Stimulated activated CD4-positive, alpha-beta T cell treated with anti-CD3 and anti-CD28 coated beads, Interleukin-2, amount 100 ng/mL, for 4 hours (primary cell): ENCODE measurements at regions not wholly inside any gene's neighbourhood (a gene's known extent, or its start where the extent isn't known, plus 50 kb on each side); places are given as distances from the start of the nearest gene placed in this dataset.
"Not testable (repeated sequence)": the region's sequence is repeated elsewhere in the genome, so short reads cannot be mapped to it uniquely, and the experiment has no call there.

ENCODE experiments used
- DNase-seq: peaks from one replicate; pipeline ENCODE4 v3.0.0-alpha.2; 2020; ENCODE audit warnings: low read depth

GRCh38 chr4:131638781-131639180, 1510.3 kb upstream of the PCDH10 start:
- no peak for DNase-seq

- DNase-seq: no peak
Observed at GRCh38 chr4:131644619-131645018, 1504.5 kb upstream of the PCDH10 start.

GRCh38 chr4:131649227-131649626, 1499.9 kb upstream of the PCDH10 start:
- no peak for DNase-seq

GRCh38 chr4:131650951-131651350, 1498.1 kb upstream of the PCDH10 start:
- DNase-seq: no peak

GRCh38 chr4:131683314-131683713, 1465.8 kb upstream of the PCDH10 start:
- not testable (repeated sequence) for DNase-seq

- no peak for DNase-seq
Observed at GRCh38 chr4:131721883-131722282, 1427.2 kb upstream of the PCDH10 start.

GRCh38 chr4:131723069-131723468, 1426.0 kb upstream of the PCDH10 start:
- not testable (repeated sequence) for DNase-seq

GRCh38 chr4:131724847-131725246, 1424.2 kb upstream of the PCDH10 start:
- peak; percentile 36 for DNase-seq

GRCh38 chr4:131725521-131725920, 1423.6 kb upstream of the PCDH10 start:
- not testable (repeated sequence) for DNase-seq

GRCh38 chr4:131726940-131727339, 1422.2 kb upstream of the PCDH10 start:
- not testable (repeated sequence) for DNase-seq

GRCh38 chr4:131727418-131727817, 1421.7 kb upstream of the PCDH10 start:
- not testable (repeated sequence) for DNase-seq

- not testable (repeated sequence) for DNase-seq
Observed at GRCh38 chr4:131729205-131729604, 1419.9 kb upstream of the PCDH10 start.

GRCh38 chr4:131729716-131730398, 1419.2 kb upstream of the PCDH10 start:
- DNase-seq: not testable (repeated sequence)

GRCh38 chr4:131730574-131730973, 1418.5 kb upstream of the PCDH10 start:
- DNase-seq: not testable (repeated sequence)

GRCh38 chr4:131732034-131732630, 1417.0 kb upstream of the PCDH10 start:
- DNase-seq: not testable (repeated sequence)

GRCh38 chr4:131734321-131734720, 1414.8 kb upstream of the PCDH10 start:
- not testable (repeated sequence) for DNase-seq

- DNase-seq: not testable (repeated sequence)
Observed at GRCh38 chr4:131734851-131735385, 1414.2 kb upstream of the PCDH10 start.

GRCh38 chr4:131738991-131739390, 1410.1 kb upstream of the PCDH10 start:
- DNase-seq: not testable (repeated sequence)

- not testable (repeated sequence) for DNase-seq
Observed at GRCh38 chr4:131741836-131742235, 1407.3 kb upstream of the PCDH10 start.

- DNase-seq: not testable (repeated sequence)
Observed at GRCh38 chr4:131742536-131743205, 1406.4 kb upstream of the PCDH10 start.

GRCh38 chr4:131743348-131743747, 1405.7 kb upstream of the PCDH10 start:
- DNase-seq: not testable (repeated sequence)

GRCh38 chr4:131747203-131747602, 1401.9 kb upstream of the PCDH10 start:
- DNase-seq: not testable (repeated sequence)

- DNase-seq: not testable (repeated sequence)
Observed at GRCh38 chr4:131749224-131749623, 1399.9 kb upstream of the PCDH10 start.
